DND-41 (cell line): ENCODE measurements at regions not wholly inside any gene's neighbourhood (a gene's known extent, or its start where the extent isn't known, plus 50 kb on each side); places are given as distances from the start of the nearest gene placed in this dataset.

Source experiments
- EZH2 ChIP-seq: IDR thresholded peaks from 3 replicates; pipeline ENCODE4 v1.6.1; 2012; ENCODE audit warnings: borderline replicate concordance, low read depth, mild to moderate bottlenecking, moderate library complexity, low read length, inconsistent platforms; ENCODE audit not compliant: severe bottlenecking
- TF ChIP-seq, protein P1 (sequence below): IDR thresholded peaks from 2 replicates; pipeline ENCODE4 v1.5.1; 2012; ENCODE audit warnings: borderline replicate concordance, low read length, moderate library complexity, mild to moderate bottlenecking; ENCODE audit not compliant: poor library complexity, severe bottlenecking; ENCODE audit errors: extremely low read depth

GRCh38 chr2:199191461-199191860, 266.3 kb downstream of the SATB2 start:
- TF ChIP-seq, protein P1, sequence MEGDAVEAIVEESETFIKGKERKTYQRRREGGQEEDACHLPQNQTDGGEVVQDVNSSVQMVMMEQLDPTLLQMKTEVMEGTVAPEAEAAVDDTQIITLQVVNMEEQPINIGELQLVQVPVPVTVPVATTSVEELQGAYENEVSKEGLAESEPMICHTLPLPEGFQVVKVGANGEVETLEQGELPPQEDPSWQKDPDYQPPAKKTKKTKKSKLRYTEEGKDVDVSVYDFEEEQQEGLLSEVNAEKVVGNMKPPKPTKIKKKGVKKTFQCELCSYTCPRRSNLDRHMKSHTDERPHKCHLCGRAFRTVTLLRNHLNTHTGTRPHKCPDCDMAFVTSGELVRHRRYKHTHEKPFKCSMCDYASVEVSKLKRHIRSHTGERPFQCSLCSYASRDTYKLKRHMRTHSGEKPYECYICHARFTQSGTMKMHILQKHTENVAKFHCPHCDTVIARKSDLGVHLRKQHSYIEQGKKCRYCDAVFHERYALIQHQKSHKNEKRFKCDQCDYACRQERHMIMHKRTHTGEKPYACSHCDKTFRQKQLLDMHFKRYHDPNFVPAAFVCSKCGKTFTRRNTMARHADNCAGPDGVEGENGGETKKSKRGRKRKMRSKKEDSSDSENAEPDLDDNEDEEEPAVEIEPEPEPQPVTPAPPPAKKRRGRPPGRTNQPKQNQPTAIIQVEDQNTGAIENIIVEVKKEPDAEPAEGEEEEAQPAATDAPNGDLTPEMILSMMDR: no peak
- TF ChIP-seq EZH2: no peak
